Stimulated activated naive CD8-positive, alpha-beta T cell treated with anti-CD3 and anti-CD28 coated beads, Interleukin-15, Interleukin-2, amounts not matched to agents 100 ng/mL and 50 ng/mL, for 24 hours (primary cell): ENCODE measurements at regions not wholly inside any gene's neighbourhood (a gene's known extent, or its start where the extent isn't known, plus 50 kb on each side); places are given as distances from the start of the nearest gene placed in this dataset.

Experiments used
- H3K27ac Mint-ChIP-seq: one replicate; pipeline ENCODE4 v1.8.0; 2021; ENCODE audit warnings: mild to moderate bottlenecking, mixed read lengths
- H3K27me3 Mint-ChIP-seq: one replicate; pipeline ENCODE4 v1.8.0; 2021; ENCODE audit warnings: mixed read lengths
- H3K36me3 Mint-ChIP-seq: one replicate; pipeline ENCODE4 v1.8.0; 2021; ENCODE audit warnings: low read depth, mixed read lengths
- H3K4me1 Mint-ChIP-seq: one replicate; pipeline ENCODE4 v1.8.0; 2021; ENCODE audit warnings: low read depth, mixed read lengths
- H3K4me3 Mint-ChIP-seq: one replicate; pipeline ENCODE4 v1.8.0; 2021; ENCODE audit warnings: mild to moderate bottlenecking, mixed read lengths
- H3K9me3 Mint-ChIP-seq: one replicate; pipeline ENCODE4 v1.8.0; 2021; ENCODE audit warnings: mixed read lengths

DNA sequence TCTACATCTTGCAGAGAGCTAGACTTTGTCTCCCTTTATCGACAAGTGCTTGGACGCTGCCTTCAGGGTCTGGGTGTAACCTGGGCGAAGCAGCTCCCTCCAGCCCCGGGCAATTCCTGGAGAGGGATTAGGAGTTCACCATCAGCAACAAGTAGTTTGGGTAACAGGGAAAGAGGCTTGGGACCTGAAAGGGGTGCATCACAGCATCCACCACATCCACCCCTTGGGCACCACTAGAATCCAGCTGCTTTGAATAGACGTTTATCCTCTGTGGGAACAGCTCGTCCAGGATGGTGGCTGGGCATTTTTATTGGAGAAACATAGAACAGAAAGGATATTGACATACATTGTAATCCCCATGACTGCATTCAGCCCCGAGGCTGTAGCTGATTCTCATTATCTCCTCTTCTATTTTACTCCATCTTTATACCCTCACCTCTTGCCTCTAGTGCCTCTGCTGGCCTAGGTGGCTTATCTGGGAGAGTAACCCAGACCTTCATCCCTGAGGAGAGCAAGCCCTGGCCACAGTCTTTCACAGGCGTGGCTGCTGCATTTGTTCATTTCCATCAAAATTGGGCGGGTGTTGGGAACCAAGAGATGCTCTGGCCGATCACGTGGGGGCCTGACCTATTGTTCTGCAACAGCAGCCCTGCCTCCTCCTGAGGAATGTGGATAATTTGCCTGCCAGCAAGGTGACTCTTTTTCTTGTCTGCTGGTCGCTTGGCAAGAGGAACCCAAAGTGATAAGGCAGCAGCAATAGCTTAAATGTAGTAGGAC, 109.2 kb upstream of the RALGAPA2 start:
- Mint-ChIP-seq H3K27ac (no peak overlapping the region), H3K4me3 (no peak overlapping the region), H3K36me3 (no peaks in the 10 kb centered on the region), H3K27me3 (peaks cover 24% of the 10 kb centered on the region), H3K4me1 (no peaks in the 10 kb centered on the region), H3K9me3 (no peaks in the 10 kb centered on the region)

DNA sequence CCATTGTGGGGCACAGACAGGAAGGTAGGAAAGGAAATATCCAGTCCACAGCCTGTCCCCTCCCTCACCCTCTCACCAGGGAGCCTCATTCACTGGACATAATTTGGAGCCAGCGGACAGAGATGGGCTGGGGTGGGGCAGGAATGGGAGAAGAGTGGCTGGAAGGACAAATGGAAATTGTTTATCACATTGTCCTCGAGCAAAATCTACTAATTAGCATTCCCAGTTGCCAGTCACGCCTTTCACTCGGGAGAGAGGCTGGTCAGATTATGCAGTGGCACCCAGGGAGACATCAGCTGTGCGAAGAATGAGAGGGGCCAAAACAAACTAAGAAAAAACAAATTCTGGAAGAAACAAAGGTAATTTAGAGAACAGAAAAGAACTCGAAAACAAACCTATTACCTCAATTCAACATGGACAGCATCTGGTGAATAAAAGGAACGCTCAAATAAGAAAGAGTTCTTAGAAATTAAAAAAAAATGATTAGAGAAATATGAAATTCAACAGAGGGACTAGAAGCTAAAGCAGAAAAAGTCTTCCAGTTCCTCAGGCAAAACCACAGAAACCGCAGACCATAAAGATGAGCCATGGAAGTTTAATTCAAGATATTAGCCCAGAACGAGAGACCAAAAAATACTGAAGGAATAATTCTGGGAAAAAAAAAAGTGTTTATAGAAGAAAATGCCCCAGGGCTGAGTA, 108.5 kb upstream of the RALGAPA2 start:
- Mint-ChIP-seq H3K36me3 (no peaks in the 10 kb centered on the region), H3K9me3 (no peaks in the 10 kb centered on the region), H3K27me3 (peaks cover 17% of the 10 kb centered on the region), H3K27ac (no peak overlapping the region), H3K4me1 (no peaks in the 10 kb centered on the region), H3K4me3 (no peak overlapping the region)

GRCh38 chr20:20820104-20820503, 107.7 kb upstream of the RALGAPA2 start:
- Mint-ChIP-seq H3K36me3 (no peaks in the 10 kb centered on the region), H3K4me3 (no peak overlapping the region), H3K27ac (no peak overlapping the region), H3K27me3 (peaks cover 16% of the 10 kb centered on the region), H3K9me3 (no peaks in the 10 kb centered on the region), H3K4me1 (no peaks in the 10 kb centered on the region)

GRCh38 chr20:20816969-20817755, 104.7 kb upstream of the RALGAPA2 start:
- no peak overlapping the region for H3K27ac Mint-ChIP-seq
- H3K9me3 Mint-ChIP-seq, result no peaks in the 10 kb centered on the region
- H3K36me3 Mint-ChIP-seq, result no peaks in the 10 kb centered on the region
- peaks cover 8% of the 10 kb centered on the region for H3K27me3 Mint-ChIP-seq
- no peaks in the 10 kb centered on the region for H3K4me1 Mint-ChIP-seq
- no peak overlapping the region for H3K4me3 Mint-ChIP-seq

GRCh38 chr20:20815711-20816455, 103.4 kb upstream of the RALGAPA2 start:
- Mint-ChIP-seq H3K9me3 (no peaks in the 10 kb centered on the region), H3K4me1 (no peaks in the 10 kb centered on the region), H3K27ac (no peak overlapping the region), H3K4me3 (no peak overlapping the region), H3K27me3 (peaks cover 8% of the 10 kb centered on the region), H3K36me3 (no peaks in the 10 kb centered on the region)

DNA sequence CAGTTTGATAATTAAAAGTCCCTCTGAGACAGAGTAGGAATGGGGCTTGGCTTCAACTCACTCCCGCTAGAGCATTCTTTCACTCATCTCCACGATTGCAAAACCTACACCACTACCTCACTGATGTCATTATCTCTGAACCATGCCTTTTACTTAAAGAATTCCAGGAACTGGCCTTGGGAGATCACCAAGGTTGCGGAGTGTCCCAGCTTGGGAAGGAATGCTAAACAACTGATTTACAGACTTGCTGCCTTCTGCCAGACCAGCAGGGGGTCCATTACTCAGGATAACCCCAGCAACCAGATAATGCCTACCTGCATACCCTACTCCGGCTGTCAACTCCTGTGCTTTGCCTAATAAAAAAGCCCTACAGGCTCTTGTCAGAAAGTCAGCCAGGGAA, 102.2 kb upstream of the RALGAPA2 start:
- Mint-ChIP-seq H3K9me3 (no peaks in the 10 kb centered on the region), H3K27ac (no peak overlapping the region), H3K27me3 (peaks cover 10% of the 10 kb centered on the region), H3K4me3 (no peak overlapping the region), H3K36me3 (no peaks in the 10 kb centered on the region), H3K4me1 (no peaks in the 10 kb centered on the region)

- Mint-ChIP-seq H3K9me3 (no peaks in the 10 kb centered on the region), H3K4me1 (no peaks in the 10 kb centered on the region), H3K27ac (no peak overlapping the region), H3K36me3 (no peaks in the 10 kb centered on the region), H3K27me3 (peaks cover 8% of the 10 kb centered on the region), H3K4me3 (no peak overlapping the region)
Observed at GRCh38 chr20:20812136-20812535, 99.7 kb upstream of the RALGAPA2 start.

GRCh38 chr20:20808016-20808415, 95.6 kb upstream of the RALGAPA2 start:
- no peak overlapping the region for H3K27ac Mint-ChIP-seq

DNA sequence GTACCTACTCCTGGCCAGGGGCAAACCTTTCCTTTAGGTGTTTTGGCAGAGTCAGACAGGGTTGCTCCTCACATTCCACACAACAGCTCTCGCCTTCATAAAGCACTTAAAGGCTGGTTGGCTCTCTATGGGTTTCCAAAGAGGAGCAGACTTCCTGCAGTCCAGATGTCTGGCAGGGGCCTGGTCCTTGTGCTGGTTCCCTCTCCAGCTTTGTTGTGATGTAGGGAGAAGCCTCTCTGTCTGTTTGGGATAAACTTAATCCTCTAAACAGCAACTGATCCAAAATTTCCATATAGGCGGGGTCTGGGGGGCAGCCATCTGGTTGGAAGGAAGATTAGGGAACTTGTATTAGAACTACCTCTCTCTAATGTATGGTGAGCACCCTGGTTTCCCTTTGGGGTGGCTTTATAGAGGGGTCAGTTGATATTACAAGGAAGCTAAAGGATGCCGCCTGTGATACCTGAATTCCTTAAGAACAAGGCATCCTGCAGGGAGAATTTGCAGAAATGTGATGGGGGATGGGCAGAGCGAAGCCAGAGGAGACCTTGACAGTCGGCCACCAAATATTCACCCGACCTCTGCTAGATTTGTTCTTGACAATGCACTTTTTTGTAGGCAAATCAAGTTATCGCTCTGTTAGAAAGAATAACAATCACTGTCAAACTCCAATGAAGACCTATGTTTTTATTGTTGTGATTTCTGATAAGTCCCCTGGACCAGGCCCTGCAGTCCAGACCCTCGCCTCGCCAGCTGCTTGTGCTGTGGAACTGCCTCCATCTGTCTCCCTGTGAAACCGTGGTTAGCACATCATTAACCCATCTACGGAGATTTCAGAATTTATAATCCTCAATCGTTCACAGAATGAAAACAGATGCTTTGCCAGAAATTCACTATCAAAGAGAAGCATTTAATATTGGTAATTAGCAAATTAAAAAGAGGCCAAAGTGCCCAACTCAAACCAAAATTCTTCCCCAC, 94.0 kb upstream of the RALGAPA2 start:
- H3K9me3 Mint-ChIP-seq, result no peaks in the 10 kb centered on the region
- peaks cover 4% of the 10 kb centered on the region for H3K27me3 Mint-ChIP-seq
- H3K4me3 Mint-ChIP-seq, result no peak overlapping the region
- no peak overlapping the region for H3K27ac Mint-ChIP-seq
- no peaks in the 10 kb centered on the region for H3K4me1 Mint-ChIP-seq
- H3K36me3 Mint-ChIP-seq, result no peaks in the 10 kb centered on the region

More at GRCh38 chr20:20808016-20808415, 95.6 kb upstream of the RALGAPA2 start:
- no peaks in the 10 kb centered on the region for H3K36me3 Mint-ChIP-seq
- no peaks in the 10 kb centered on the region for H3K4me1 Mint-ChIP-seq
- peaks cover 8% of the 10 kb centered on the region for H3K27me3 Mint-ChIP-seq
- H3K9me3 Mint-ChIP-seq, result no peaks in the 10 kb centered on the region
- H3K4me3 Mint-ChIP-seq, result no peak overlapping the region

GRCh38 chr20:20803011-20803410, 90.6 kb upstream of the RALGAPA2 start:
- no peaks in the 10 kb centered on the region for H3K27me3 Mint-ChIP-seq
- no peaks in the 10 kb centered on the region for H3K4me1 Mint-ChIP-seq
- H3K9me3 Mint-ChIP-seq, result no peaks in the 10 kb centered on the region
- H3K4me3 Mint-ChIP-seq, result no peak overlapping the region
- H3K36me3 Mint-ChIP-seq, result no peaks in the 10 kb centered on the region
- H3K27ac Mint-ChIP-seq, result no peak overlapping the region

- H3K9me3 Mint-ChIP-seq, result no peaks in the 10 kb centered on the region
- no peaks in the 10 kb centered on the region for H3K36me3 Mint-ChIP-seq
- no peak overlapping the region for H3K4me3 Mint-ChIP-seq
- H3K27ac Mint-ChIP-seq, result no peak overlapping the region
- no peaks in the 10 kb centered on the region for H3K27me3 Mint-ChIP-seq
- no peaks in the 10 kb centered on the region for H3K4me1 Mint-ChIP-seq
Observed at GRCh38 chr20:20802328-20802727, 89.9 kb upstream of the RALGAPA2 start.

DNA sequence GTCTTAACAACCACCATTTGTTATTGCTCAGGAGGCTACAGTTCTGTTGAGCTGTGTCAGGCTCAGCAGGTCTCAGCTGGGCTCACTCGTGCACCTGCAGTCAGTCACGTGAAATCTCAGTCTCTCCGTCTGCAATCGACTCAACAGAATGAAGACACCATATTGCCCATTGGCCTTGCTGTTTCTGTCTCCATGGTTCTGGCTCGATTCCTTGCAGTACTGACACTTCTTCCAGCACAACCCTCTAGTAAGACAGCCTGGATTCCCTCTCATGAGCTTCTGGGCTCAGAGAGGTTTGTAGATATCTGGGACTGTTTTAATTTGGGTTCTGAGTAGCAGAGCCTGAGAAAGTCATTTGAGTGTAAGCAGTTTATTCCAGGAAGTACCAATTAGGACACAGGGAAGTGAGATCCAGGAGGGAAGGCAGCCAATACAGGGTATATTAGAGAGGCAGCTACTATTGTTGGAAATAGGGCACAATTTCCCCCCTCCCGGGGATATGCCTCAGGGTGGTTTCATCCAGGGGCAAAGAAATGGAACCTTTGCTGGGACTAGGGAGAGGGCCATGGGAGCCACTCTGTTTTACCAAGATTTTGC, 87.4 kb upstream of the RALGAPA2 start:
- H3K36me3 Mint-ChIP-seq, result no peaks in the 10 kb centered on the region
- no peaks in the 10 kb centered on the region for H3K9me3 Mint-ChIP-seq
- no peak overlapping the region for H3K27ac Mint-ChIP-seq
- no peaks in the 10 kb centered on the region for H3K27me3 Mint-ChIP-seq
- H3K4me3 Mint-ChIP-seq, result no peak overlapping the region
- H3K4me1 Mint-ChIP-seq, result no peaks in the 10 kb centered on the region

DNA sequence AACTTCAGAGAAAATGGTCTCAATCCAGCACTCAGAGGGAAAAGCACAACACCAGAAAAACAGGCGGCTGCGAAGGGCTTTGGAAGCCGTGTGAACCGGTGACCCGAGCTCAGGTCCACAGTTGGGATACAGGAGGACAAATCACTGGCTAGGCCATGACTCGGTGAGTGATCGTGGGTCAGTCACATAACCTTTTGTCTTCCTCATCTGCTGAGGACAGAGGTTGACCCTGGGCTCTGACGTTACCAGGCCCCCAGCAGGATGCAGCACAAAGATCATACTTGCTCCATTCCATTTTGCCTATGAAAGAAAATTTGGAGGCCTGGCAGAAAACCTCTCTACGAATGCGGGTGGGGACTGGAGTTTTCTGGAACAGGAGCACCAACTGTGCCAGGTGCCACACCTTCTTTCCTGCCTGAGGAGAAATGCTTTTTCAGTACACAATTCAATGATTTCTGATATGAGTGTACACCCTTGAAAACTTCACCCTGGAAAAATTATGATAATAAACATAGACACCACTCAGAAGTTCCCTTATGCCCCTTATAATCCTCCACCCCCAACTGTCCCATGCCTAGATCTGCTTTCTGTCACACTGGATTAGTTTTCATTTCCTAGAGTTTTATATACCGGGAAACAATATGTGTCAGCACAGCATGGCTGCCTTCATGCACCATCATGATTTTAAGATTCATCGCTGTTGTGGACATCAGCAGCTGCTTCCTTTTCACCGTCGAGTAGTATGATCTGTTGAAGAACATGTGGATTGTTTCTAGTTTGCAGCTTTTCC, 85.3 kb upstream of the RALGAPA2 start:
- no peaks in the 10 kb centered on the region for H3K36me3 Mint-ChIP-seq
- H3K27ac Mint-ChIP-seq, result no peak overlapping the region
- no peaks in the 10 kb centered on the region for H3K4me1 Mint-ChIP-seq
- H3K9me3 Mint-ChIP-seq, result no peaks in the 10 kb centered on the region
- H3K4me3 Mint-ChIP-seq, result no peak overlapping the region
- H3K27me3 Mint-ChIP-seq, result no peaks in the 10 kb centered on the region
